Thymus (tissue), 11 donors: ENCODE measurements at regions not wholly inside any gene's neighbourhood (a gene's known extent, or its start where the extent isn't known, plus 50 kb on each side); places are given as distances from the start of the nearest gene placed in this dataset.
"Not testable (repeated sequence)": the region's sequence is repeated elsewhere in the genome, so short reads cannot be mapped to it uniquely, and the experiment has no call there.

Experiments
- DNase-seq, 9 donors: peaks; one replicate each; pipeline ENCODE4 v3.0.0-alpha.2; 2013; ENCODE audit warnings: low spot score in 9 of 9, low read depth in 6 of 9, missing footprints in 1 of 9
- H3K27ac ChIP-seq, 2 donors: one replicate each; pipeline ENCODE4 v1.5.1; 2013; ENCODE audit warnings: control low read depth in 1 of 2, low read depth in 1 of 2, low read length in 1 of 2, mild to moderate bottlenecking in 1 of 2, moderate library complexity in 1 of 2
- H3K27me3 ChIP-seq, 2 donors: one replicate each; pipeline ENCODE4 v1.5.1; 2013; ENCODE audit warnings: low read length in 1 of 2; ENCODE audit not compliant: control insufficient read depth in 2 of 2, insufficient read depth in 1 of 2
- H3K36me3 ChIP-seq, 2 donors: one replicate each; pipeline ENCODE4 v1.5.1; 2013; ENCODE audit warnings: low read length in 1 of 2, mild to moderate bottlenecking in 1 of 2, moderate library complexity in 1 of 2; ENCODE audit not compliant: control insufficient read depth in 2 of 2, insufficient read depth in 2 of 2
- H3K4me1 ChIP-seq, 2 donors: one replicate each; pipeline ENCODE4 v1.5.1; 2013; ENCODE audit warnings: low read length in 2 of 2; ENCODE audit not compliant: control insufficient read depth in 2 of 2, insufficient read depth in 2 of 2
- H3K4me3 ChIP-seq, 2 donors: one replicate each; pipeline ENCODE4 v1.5.1; 2013; ENCODE audit warnings: low read length in 2 of 2, control low read depth in 1 of 2, mild to moderate bottlenecking in 1 of 2
- H3K9me3 ChIP-seq, 2 donors: one replicate each; pipeline ENCODE4 v1.5.1; 2013; ENCODE audit warnings: low read length in 1 of 2, mild to moderate bottlenecking in 1 of 2; ENCODE audit not compliant: control insufficient read depth in 2 of 2, insufficient read depth in 1 of 2
- WGBS: extraction: QIAGEN DNeasy Blood & Tissue Kit; methylation state at CpG from one replicate; pipeline ENCODE4 v1.1.7; 2013; 5-methylcytosine and 5-hydroxymethylcytosine counted together
- donor health status: healthy.

GRCh38 chr13:104534847-104535246 is 1468.6 kb upstream of the SLC10A2 start:
- no peaks in the 10 kb centered on the region for H3K9me3 ChIP-seq
- H3K27me3 ChIP-seq, result no peaks in the 10 kb centered on the region
- no peak for DNase-seq
- 94% methylated on average over 10 of the region's 10 CpGs for WGBS
- no peaks in the 10 kb centered on the region for H3K36me3 ChIP-seq
- no peak overlapping the region for H3K4me3 ChIP-seq
- H3K4me1 ChIP-seq, result no peaks in the 10 kb centered on the region
- no peak overlapping the region for H3K27ac ChIP-seq

GRCh38 chr13:104532132-104532531 is 1465.9 kb upstream of the SLC10A2 start:
- H3K9me3 ChIP-seq, result no peaks in the 10 kb centered on the region
- no peaks in the 10 kb centered on the region for H3K36me3 ChIP-seq
- DNase-seq, result no peak
- no peaks in the 10 kb centered on the region for H3K27me3 ChIP-seq
- H3K4me3 ChIP-seq, result no peak overlapping the region
- H3K4me1 ChIP-seq, result no peaks in the 10 kb centered on the region
- no peak overlapping the region for H3K27ac ChIP-seq

DNA sequence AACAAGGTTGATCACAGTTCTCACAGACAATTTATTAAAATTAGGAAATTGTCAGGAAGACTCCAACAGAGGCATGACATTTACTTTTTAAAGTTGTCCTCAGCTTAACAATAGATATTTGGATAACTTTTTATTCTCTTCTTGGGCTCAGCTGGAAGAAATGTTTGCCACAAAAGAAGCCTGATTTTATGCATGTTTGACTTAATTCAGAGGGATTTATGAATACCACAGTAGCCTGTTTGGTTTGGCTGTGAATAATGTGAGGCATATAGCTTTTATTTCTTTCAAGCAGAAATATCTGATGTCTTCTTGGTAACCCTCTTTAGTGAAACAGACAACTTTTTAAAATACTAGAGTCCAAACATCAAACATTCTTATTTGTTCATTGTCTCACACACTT is 1464.5 kb upstream of the SLC10A2 start:
- Histone ChIP-seq H3K4me3 (no peak overlapping the region), H3K27ac (no peak overlapping the region), H3K36me3 (no peaks in the 10 kb centered on the region), H3K27me3 (no peaks in the 10 kb centered on the region), H3K9me3 (no peaks in the 10 kb centered on the region), H3K4me1 (no peaks in the 10 kb centered on the region)
- DNase-seq, result no peak

- Histone ChIP-seq H3K36me3 (no peaks in the 10 kb centered on the region), H3K9me3 (peaks cover 0 to 13% of the 10 kb centered on the region in 2 donors), H3K4me3 (no peak overlapping the region)
Measured at GRCh38 chr13:104526561-104526960, 1460.3 kb upstream of the SLC10A2 start.

DNA sequence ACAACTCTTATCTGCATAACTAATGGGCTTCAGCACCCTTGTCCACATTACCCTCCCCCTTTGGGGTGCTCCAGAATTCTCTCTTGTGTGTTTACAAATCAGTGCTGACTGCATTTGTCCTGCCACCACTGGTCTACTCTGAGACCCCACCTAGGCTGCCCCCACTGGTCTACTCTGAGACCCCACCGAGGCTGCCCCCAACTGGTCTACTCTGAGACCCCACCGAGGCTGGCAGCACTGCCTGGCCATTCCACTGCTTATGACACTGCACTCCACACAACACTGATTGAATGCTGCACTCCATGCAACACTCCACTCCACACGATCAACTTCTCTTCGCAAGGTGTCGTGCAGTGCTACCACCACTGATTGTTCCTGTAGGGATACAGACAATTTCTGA is 1459.2 kb upstream of the SLC10A2 start:
- no peak for DNase-seq
- H3K9me3 ChIP-seq, result peaks cover 0 to 13% of the 10 kb centered on the region in 2 donors
- no peak overlapping the region for H3K4me3 ChIP-seq
- H3K27ac ChIP-seq, result no peak overlapping the region
- no peaks in the 10 kb centered on the region for H3K36me3 ChIP-seq
- H3K27me3 ChIP-seq, result no peaks in the 10 kb centered on the region
- H3K4me1 ChIP-seq, result no peaks in the 10 kb centered on the region
- WGBS, result 96% methylated on average over 5 of the region's 5 CpGs

More at GRCh38 chr13:104526561-104526960, 1460.3 kb upstream of the SLC10A2 start:
- Histone ChIP-seq H3K4me1 (no peaks in the 10 kb centered on the region), H3K27ac (no peak overlapping the region), H3K27me3 (no peaks in the 10 kb centered on the region)
- DNase-seq, result no peak

- H3K36me3 ChIP-seq, result no peaks in the 10 kb centered on the region
- H3K4me1 ChIP-seq, result no peaks in the 10 kb centered on the region
- DNase-seq, result no peak
- peaks cover 0 to 13% of the 10 kb centered on the region in 2 donors for H3K9me3 ChIP-seq
- no peak overlapping the region for H3K4me3 ChIP-seq
- H3K27ac ChIP-seq, result no peak overlapping the region
- H3K27me3 ChIP-seq, result no peaks in the 10 kb centered on the region
- 93% methylated on average over 25 of the region's 25 CpGs for WGBS
Measured at GRCh38 chr13:104522235-104523072, 1456.2 kb upstream of the SLC10A2 start.

GRCh38 chr13:104510422-104510821 is 1444.2 kb upstream of the SLC10A2 start:
- WGBS, result 97% methylated on average over 2 of the region's 2 CpGs
- Histone ChIP-seq H3K4me1 (no peaks in the 10 kb centered on the region), H3K27ac (no peak overlapping the region), H3K4me3 (no peak overlapping the region), H3K27me3 (no peaks in the 10 kb centered on the region), H3K9me3 (no peaks in the 10 kb centered on the region), H3K36me3 (no peaks in the 10 kb centered on the region)
- no peak for DNase-seq

DNA sequence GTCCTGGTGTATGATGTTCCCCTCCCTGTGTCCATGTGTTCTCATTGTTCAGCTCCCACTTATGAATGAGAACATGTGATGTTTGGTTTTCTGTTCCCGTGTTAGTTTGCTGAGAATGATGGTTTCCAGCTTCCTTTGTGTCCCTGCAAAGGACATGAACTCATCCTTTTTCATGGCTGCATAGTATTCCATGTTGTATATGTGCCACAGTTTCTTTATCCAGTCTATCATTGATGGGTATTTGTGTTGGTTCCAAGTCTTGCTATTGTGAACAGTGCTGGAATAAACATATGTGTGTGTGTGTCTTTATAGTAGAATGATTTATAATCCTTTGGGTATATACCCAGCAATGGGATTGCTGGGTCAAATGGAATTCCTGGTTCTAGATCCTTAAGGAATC is 1427.3 kb upstream of the SLC10A2 start:
- not testable (repeated sequence) for H3K4me3 ChIP-seq, H3K36me3 ChIP-seq, H3K27ac ChIP-seq, DNase-seq, H3K4me1 ChIP-seq, H3K9me3 ChIP-seq, H3K27me3 ChIP-seq
- WGBS, result 83% methylated on average over 1 of the region's 1 CpG

GRCh38 chr13:104491916-104492315 is 1425.7 kb upstream of the SLC10A2 start:
- 90% methylated on average over 5 of the region's 5 CpGs for WGBS
- DNase-seq, result no peak
- Histone ChIP-seq H3K27me3 (no peaks in the 10 kb centered on the region), H3K9me3 (peaks cover 0 to 3% of the 10 kb centered on the region in 2 donors), H3K4me3 (no peak overlapping the region), H3K36me3 (no peaks in the 10 kb centered on the region), H3K4me1 (no peaks in the 10 kb centered on the region), H3K27ac (no peak overlapping the region)
